ENCODE measurements at regions not wholly inside any gene's neighbourhood (a gene's known extent, or its start where the extent isn't known, plus 50 kb on each side); places are given as distances from the start of the nearest gene placed in this dataset.

- no peak for TF ChIP-seq PBX2 (CRISPR knock-in tag; IDR thresholded peaks at IDR 0.05; ENCODE audit: low read depth)
- peak; percentile 97 for TF ChIP-seq PBX2 (tag; conservative IDR thresholded peaks at IDR 0.05; ENCODE audit: low read depth)
- peak; percentile 94 for TF ChIP-seq ATF7 (IDR thresholded peaks at IDR 0.05)
- TF ChIP-seq CEBPZ (IDR thresholded peaks at IDR 0.05; ENCODE audit: borderline replicate concordance, low read depth, low read length) = no peak
- TF ChIP-seq NR2C2 (CRISPR knock-in tag; IDR thresholded peaks at IDR 0.05) = 0 out of 2 replicates have a peak, but pooled peaks have one; percentile 28
- TF ChIP-seq NR2C2 (tag; IDR thresholded peaks at IDR 0.05) = no peak
- TF ChIP-seq SLC30A9 (CRISPR knock-in tag; IDR thresholded peaks at IDR 0.05) = no peak
- peak; percentile 100 for TF ChIP-seq SMARCC2 (IDR thresholded peaks at IDR 0.05; ENCODE audit: low read depth)
- TF ChIP-seq TCF15 (CRISPR knock-in tag; IDR thresholded peaks at IDR 0.05) = no peak
- peak in 1 of 2 experiments; percentile 57; a peak in 1 of 4 replicates for TF ChIP-seq MCM7 (IDR thresholded peaks at IDR 0.05)
- TF ChIP-seq PKNOX1 (IDR thresholded peaks at IDR 0.05) = peak; percentile 97
- no peak for TF ChIP-seq ZNF263 (CRISPR knock-in tag; IDR thresholded peaks at IDR 0.05; ENCODE audit: borderline replicate concordance)
- TF ChIP-seq ZNF12 (CRISPR knock-in tag; IDR thresholded peaks at IDR 0.05) = no peak
- TF ChIP-seq ZKSCAN3 (CRISPR knock-in tag; IDR thresholded peaks at IDR 0.05) = no peak
- TF ChIP-seq ZNF780A (CRISPR knock-in tag; IDR thresholded peaks at IDR 0.05) = no peak
- peak; percentile 2 to 36; a peak in 1 of 4 replicates for TF ChIP-seq MLLT1 (IDR thresholded peaks at IDR 0.05)
- TF ChIP-seq ZNF184 (CRISPR knock-in tag; IDR thresholded peaks at IDR 0.05) = no peak
- peak; percentile 98 for TF ChIP-seq JUN (IDR thresholded peaks at IDR 0.05; ENCODE audit: borderline replicate concordance, low read depth, low read length)
- TF ChIP-seq JUN (CRISPR knock-in tag; IDR thresholded peaks at IDR 0.05; ENCODE audit: borderline replicate concordance) = peak; percentile 88; the same call in 1 of the 2 replicates
These were observed 92.5 kb upstream of the ADGRF1 start (continued) for GRCh38 chr6:47134476-47135189.
